Activated CD4-positive, alpha-beta T cell treated with anti-CD3 and anti-CD28 coated beads for 4 hours (primary cell): ENCODE measurements at regions not wholly inside any gene's neighbourhood (a gene's known extent, or its start where the extent isn't known, plus 50 kb on each side); places are given as distances from the start of the nearest gene placed in this dataset.

Source experiments
- DNase-seq, 2 donors: peaks; one replicate each; pipeline ENCODE4 v3.0.0-alpha.2; 2020

DNA sequence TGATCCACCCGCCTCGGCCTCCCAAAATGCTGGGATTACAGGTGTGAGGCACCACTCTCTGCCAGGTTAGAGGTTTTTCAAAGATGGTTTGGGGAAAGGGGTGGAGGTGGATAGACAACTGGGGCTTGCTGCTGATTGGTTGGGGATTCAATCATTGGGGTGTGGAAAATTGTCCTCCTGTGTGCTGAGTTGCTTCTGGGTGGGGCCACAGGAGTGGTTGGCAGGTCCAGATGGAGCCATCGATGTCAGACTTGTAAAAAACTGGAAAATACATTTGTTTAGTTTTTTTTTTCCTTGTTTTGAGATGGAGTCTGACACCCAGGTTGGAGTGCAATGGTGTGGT, 61.9 kb upstream of the CLINT1 start:
- DNase-seq = no peak

DNA sequence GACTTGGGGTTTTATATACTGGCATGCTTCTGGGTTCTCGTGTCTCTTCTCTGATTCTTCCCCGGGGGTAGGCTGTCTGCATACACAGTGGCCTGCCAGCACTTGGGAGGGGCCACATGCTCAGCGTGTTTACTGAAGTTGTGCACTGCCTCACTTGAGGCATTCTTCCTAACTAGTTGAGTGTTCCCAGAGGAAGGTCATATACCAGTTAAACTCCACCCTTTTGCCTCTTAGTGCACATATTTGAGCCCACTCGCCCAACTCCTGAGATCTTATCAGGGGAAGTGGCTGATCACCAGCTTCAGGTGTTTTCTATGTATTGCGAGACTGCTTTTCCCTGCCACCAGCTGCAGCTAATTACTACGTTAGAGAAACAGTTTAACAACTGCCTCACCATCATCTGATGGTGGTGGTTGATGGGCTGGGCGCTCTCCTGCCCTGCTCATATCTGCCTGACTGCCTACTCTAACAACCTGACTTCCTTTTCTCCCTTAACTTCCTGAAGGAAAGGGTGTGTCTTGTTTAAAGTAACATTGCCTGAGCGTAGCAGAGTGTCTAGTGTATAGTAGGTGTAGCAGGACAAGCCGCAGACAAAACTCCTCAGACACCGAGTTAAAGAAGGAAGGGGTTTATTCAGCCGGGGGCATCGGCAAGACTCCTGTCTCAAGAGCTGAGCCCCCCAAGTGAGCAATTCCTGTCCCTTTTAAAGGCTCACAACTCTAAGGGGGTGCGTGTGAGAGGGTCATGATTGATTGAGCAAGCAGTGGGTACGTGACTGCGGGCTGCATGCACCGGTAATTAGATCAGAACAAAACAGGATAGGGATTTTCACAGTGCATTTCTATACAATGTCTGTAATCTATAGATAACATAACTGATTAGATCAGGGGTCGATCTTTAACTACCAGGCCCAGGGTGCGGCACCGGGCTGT, 60.1 kb upstream of the CLINT1 start:
- peak in 1 of 2 donors; percentile 3 for DNase-seq

DNA sequence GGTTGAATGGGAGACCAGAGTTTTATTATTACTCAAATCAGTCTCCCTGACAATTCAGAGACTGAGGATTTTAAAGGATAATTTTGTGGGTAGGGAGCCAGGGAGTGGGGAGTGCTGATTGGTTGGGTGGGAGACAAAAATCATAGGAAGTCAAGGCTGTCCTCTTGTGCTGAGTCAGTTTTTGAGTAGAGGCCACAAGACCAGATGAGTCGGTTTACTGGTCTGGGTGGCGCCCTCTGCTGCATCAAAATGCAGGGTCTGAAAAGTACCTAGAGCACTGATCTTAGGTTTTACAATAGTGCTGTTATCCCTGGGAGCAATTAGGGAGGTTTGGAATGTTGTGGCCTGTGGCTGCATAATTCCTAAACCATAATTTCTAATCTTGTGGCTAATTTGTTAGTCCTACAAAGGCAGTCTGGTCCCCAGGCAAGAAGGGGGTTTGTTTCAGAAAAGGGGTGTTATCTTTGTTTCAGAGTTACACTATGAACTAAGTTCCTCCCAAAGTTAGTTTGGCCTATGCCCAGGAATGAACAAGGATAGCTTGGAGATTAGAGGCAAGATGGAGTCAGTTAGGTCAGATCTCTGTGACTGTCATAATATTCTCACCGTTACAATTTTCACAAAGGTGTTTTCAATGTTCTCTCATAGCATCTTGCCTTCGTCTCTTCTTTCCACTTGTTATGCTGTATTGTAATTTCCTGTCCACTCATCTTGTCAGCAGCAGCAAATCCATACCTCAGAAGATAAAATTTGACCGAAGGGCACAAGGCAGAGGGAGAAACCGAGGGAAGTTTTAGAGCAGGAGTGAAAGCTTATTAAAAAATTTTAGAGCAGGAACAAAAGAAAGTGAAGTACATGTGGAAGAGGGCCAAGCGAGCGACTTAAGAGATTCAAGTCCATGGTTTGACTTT, 59.2 kb upstream of the CLINT1 start:
- peak; percentile 51 to 52 for DNase-seq

DNA sequence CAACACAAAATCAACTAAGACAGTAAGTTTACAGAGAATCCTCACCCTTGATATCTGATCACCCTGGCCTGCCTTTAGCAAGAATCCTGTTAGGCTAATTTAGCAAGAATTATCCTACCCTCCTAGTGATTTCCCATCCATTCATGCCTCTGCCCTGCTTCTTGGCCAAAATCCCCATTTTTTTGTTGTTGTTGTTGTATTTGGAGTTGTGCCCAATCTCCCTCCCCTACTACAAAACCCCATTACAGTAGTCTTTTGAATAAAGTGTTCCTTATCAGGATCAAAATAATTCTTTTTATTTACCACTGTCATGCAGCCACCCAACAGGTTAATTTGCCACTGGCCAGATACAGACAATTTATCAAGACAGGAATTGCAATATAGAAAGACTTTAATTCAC, 58.5 kb upstream of the CLINT1 start:
- DNase-seq = no peak

DNA sequence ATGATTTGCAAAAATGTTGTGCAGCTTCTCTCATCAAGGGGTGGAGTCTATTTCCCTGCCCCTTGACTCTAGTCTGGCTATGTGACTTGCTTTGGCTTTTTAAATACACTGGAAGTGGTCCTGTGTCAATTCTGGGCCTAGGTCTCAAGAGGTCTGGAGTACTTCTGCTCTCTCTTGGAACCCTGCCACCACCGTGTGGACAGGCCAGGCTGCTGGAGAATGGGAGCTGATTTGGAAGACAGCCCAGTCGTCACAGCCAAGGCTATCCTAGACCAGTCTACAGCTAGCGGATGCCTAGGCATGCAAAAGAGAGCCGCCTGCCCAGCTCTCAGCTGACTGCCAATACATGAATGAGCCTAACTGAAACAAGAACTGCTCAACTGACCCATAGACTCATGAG, 56.7 kb upstream of the CLINT1 start:
- no peak for DNase-seq

DNA sequence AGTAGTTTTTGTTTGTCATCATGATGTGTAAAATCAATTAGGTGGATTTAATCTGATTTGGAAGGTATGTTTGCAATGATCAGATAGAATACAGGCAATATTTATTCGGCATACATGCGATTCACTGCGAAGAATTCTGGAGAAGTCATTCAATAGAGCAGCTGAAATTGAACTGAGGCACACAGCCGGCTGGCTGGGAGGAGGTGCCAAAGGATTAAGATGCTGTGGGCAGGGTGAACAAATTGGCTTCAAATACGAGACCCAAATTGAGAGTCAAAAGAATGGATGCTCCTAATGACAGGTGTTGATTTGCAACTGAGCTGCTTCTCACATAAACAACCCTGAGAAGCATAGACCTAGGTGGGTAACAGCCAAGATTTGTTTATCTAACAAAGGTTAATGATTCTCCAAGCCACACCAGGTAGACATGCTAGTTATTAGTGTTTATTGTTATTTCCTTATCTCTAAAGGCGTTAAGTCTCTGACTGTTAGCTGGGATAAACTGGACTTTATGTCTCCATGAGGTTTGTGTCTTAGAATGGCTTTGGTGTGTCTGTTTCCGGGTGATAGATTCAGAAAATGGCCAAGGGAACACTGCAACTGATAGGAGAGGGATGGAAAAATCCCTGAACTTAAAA, 55.3 kb upstream of the CLINT1 start:
- DNase-seq = no peak

DNA sequence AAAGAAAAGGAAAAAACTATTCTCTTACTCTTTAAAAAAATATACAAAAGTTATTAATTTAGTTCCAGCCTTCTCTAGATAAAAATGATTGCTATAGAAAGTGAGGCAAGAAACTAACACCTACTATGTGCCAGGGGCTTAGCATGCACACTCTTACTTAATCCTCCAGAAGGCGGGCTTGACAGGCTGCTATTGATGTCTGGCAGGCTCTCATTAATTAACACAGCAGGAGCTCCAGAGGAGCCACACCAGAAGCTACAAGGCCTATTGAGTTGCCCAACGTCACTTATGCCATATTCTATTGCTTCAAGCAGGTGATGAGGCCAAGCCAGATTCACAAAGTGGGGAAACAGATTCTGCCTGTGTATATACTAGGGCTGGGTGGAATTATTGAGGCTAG, 54.6 kb upstream of the CLINT1 start:
- DNase-seq = no peak

DNA sequence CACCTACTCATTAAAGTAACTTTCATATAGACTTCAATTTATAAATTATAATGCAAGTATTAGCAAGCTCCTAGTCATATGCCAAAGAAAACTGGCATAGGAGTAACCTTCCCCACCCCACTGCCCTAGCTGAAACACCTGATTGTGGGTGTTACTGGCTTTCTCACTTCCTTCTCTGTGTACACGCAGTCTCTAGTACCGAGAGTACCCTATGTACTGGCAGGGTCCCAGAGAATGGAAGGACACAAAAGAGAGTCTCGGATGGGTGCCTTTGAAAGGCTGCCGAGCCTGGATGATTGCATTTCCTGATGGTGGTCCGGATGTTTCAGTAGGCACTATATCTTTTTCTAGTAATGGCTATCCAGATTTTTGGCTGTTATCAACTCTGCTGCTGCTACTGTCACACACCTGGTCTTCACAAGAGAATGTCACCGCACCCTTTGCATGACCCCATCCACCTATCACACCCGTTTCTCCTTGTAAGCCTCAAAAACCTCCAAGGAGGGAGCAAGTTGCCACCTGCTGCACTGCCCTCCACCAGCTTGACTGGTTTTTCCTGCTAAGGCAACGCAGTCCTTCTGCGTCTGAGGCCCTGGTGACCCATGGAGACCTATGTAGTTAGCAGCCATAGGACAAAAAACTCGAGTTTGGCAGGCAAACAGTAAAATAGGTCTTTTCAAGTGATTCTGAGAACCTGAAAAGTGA, 53.8 kb upstream of the CLINT1 start:
- DNase-seq = no peak

DNA sequence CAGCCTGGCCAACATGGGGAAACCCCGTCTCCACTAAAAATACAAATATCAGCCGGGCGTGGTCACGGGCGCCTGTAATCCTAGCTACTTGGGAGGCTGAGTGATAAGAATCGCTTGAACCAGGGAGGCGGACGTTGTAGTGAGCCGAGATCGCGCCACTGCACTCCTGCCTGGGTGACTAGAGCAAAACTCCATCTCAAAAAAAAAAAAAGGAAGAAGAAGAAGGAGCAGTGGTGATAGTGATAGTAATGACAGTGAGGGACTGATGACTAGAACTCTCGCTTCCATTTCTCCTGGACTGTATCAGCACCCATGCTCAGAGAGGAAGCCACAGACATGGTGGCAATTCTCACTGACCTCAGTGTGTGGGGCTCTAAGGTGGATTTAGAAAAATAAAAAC, 52.6 kb upstream of the CLINT1 start:
- no peak for DNase-seq
